Muscle layer of duodenum (tissue), 2 donors: ENCODE measurements at regions not wholly inside any gene's neighbourhood (a gene's known extent, or its start where the extent isn't known, plus 50 kb on each side); places are given as distances from the start of the nearest gene placed in this dataset.

Experiments used
- H3K27ac ChIP-seq: one replicate; pipeline ENCODE4 v1.7.0; 2013; ENCODE audit warnings: mild to moderate bottlenecking, low read length
- H3K27me3 ChIP-seq: one replicate; pipeline ENCODE4 v1.7.0; 2013; ENCODE audit warnings: low read depth, mild to moderate bottlenecking, control low read depth, low read length
- H3K36me3 ChIP-seq, 2 donors: one replicate each; pipeline ENCODE4 v1.7.0; 2013; ENCODE audit warnings: low read length in 2 of 2, control low read depth in 1 of 2, mild to moderate bottlenecking in 1 of 2; ENCODE audit not compliant: insufficient read depth in 2 of 2, control insufficient read depth in 1 of 2
- H3K4me1 ChIP-seq, 2 donors: one replicate each; pipeline ENCODE4 v1.7.0; 2013; ENCODE audit warnings: low read length in 2 of 2, mild to moderate bottlenecking in 2 of 2, control low read depth in 1 of 2, moderate library complexity in 1 of 2; ENCODE audit not compliant: insufficient read depth in 2 of 2, control insufficient read depth in 1 of 2
- H3K4me3 ChIP-seq, 2 donors: one replicate each; pipeline ENCODE4 v1.7.0; 2013; ENCODE audit warnings: low read length in 2 of 2, low read depth in 1 of 2, mild to moderate bottlenecking in 1 of 2
- H3K9me3 ChIP-seq, 2 donors: one replicate each; pipeline ENCODE4 v1.7.0; 2013; ENCODE audit warnings: low read length in 2 of 2, control low read depth in 1 of 2, mild to moderate bottlenecking in 1 of 2; ENCODE audit not compliant: control insufficient read depth in 1 of 2
- donor health status: healthy.

DNA sequence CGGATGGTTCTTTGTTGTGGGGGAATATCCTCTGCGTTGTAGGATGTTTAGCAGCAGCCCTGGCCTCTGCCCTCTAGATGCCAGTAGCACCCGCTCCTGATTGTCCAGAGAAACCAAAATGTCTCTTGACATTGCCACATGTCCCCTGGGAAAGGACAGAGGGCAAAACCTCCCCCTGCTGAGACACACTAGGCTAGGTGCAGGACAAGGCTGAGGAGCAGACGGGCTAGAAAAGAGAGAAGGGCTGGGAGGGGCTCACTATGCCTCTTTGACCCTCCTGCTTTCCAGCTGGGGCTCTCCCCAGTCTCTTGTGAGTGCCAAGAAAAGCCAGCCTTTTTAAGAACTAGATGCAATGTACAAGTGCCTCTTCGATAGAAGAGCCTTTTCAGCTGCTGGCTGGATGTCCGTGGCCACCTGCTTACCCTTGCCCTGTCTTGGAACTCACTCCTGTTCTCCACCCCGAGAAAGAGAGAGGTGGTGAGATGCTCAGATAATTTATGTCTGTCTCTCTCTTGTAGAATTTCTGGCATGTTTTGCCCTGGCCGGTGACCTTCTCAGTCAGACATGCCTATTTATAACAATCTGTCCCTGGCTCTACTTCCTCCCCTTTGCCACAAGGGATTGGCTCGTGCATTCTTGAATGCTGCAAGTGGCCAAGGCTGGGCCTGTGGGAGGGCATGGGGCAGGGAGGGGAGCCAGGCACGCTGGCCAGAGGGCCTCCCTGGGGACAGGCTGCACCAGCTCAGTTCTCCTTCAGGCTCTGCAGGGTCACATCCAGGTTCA is 142.6 kb downstream of the RPLP1 start:
- Histone ChIP-seq H3K36me3 (no peaks in the 10 kb centered on the region), H3K4me3 (peak overlapping the region in 1 of 2 donors; percentile 28), H3K9me3 (no peaks in the 10 kb centered on the region), H3K27me3 (no peaks in the 10 kb centered on the region), H3K27ac (no peak overlapping the region), H3K4me1 (peaks cover 14 to 28% of the 10 kb centered on the region in 2 donors)

DNA sequence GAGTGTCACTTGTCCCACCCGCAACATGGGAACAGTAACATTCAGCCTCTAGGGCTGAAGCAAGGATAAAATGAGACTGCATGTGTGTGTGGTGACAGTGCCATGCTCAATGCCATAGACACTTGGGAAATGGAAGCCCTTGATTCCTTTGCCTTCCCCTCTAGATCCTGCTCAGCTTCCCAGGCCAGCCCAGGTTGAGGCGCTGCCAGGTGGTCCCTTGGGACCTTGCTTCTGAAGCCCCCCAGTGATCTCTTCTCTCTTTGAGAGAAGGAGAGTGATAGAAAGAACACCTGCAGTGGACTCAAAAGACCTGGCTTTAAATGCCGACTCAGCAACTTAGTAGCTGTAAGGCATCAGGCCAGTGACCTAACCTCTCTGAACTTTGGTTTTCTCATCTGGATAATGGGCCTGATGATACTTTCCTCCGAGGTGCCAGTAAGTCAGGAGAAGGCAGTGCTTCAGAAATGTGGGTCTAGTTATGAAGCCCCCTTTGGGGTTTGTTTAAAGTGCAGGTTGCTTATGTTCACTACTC is 144.5 kb downstream of the RPLP1 start:
- no peak overlapping the region for H3K4me3 ChIP-seq
- H3K27ac ChIP-seq: no peak overlapping the region
- no peaks in the 10 kb centered on the region for H3K9me3 ChIP-seq
- H3K4me1 ChIP-seq: peaks cover 14 to 28% of the 10 kb centered on the region in 2 donors
- no peaks in the 10 kb centered on the region for H3K27me3 ChIP-seq
- no peaks in the 10 kb centered on the region for H3K36me3 ChIP-seq

DNA sequence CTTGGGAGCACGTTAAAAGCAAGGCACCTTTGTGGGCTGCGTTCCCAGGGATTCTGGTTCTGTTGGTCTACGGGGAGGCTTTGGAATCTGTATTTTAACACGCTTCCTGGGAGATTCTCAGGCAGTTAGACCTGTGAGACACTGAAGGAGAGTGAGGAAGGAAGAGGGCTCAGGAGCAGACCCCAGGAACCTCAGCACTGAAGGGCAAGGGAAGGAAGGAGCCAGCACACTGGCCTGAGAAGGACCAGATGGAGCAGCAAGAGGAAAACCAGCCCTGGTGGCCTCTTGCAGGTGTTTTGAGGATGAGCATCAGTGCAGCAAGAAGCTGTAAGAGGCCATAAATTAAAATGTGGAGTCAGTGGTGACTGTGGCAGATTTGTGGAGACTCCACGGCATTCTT is 146.7 kb downstream of the RPLP1 start:
- Histone ChIP-seq H3K27me3 (no peaks in the 10 kb centered on the region), H3K9me3 (no peaks in the 10 kb centered on the region), H3K36me3 (no peaks in the 10 kb centered on the region), H3K27ac (no peak overlapping the region), H3K4me3 (no peak overlapping the region), H3K4me1 (peaks cover 14 to 20% of the 10 kb centered on the region in 2 donors)

DNA sequence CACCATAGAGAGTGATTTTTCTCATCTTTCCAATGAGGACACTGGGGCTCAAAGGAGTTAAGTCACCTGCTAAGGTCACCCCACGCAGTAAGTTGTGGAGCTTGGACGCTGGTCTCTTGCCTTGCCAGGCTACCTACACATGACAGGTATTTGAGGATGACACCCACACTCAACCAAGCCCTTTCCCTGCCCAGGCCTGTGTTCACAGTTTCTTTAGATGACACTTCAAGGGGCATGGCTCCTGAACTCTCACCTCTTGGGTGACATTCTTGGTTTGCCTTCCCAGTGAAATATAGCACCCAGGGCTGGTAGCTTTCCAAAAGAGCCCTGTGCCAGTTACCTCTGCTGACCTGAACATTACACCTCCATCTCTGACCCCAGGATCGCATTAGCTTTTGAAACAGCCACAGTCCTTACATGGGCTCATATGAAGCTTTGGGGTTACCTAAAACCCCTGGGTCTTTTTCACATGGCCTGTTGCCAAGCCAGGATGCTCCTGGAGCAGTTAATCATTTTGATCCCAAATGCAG is 148.0 kb downstream of the RPLP1 start:
- Histone ChIP-seq H3K4me3 (no peak overlapping the region), H3K36me3 (no peaks in the 10 kb centered on the region), H3K9me3 (no peaks in the 10 kb centered on the region), H3K4me1 (peaks cover 3 to 7% of the 10 kb centered on the region in 2 donors), H3K27ac (no peak overlapping the region), H3K27me3 (no peaks in the 10 kb centered on the region)

DNA sequence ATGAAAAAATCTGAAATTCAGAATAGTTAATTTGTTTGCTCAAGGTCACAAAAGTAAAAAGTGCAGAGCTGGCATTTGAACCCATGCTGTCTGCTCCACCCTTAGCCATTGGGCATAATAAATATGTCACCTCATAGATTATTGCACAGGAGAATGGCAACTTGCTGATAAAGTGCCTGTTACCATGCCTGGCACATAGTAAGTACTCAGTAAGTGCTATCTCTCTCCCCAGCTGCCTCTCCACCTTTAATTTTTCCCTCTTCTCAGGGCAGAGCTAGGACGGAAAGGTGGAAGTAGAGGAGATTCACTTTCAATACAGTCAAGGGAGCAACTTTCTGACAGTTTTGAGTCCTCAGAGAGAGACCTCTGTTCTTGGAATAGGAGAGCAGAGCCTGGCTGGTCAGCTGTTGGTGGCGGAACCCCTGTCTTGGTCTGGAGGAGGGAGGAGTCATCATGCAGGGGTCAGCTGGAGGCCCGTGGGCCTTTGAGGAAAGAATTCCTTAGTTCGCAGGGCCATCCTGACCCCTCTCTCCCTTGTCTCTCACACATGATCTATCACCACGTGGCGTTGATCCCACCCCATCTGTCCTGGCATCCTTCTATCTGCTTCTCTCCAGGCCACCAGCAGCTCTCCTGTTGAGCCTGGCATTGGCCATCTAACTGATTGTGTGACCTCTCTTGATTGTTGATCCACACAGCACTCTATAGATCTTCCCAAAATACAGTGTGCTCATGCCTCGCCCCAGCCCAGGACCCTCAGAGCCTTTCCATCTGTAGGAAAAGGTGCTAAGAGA is 149.3 kb downstream of the RPLP1 start:
- no peaks in the 10 kb centered on the region for H3K4me1 ChIP-seq
- H3K27ac ChIP-seq: no peak overlapping the region
- no peaks in the 10 kb centered on the region for H3K27me3 ChIP-seq
- no peak overlapping the region for H3K4me3 ChIP-seq
- no peaks in the 10 kb centered on the region for H3K36me3 ChIP-seq
- no peaks in the 10 kb centered on the region for H3K9me3 ChIP-seq

DNA sequence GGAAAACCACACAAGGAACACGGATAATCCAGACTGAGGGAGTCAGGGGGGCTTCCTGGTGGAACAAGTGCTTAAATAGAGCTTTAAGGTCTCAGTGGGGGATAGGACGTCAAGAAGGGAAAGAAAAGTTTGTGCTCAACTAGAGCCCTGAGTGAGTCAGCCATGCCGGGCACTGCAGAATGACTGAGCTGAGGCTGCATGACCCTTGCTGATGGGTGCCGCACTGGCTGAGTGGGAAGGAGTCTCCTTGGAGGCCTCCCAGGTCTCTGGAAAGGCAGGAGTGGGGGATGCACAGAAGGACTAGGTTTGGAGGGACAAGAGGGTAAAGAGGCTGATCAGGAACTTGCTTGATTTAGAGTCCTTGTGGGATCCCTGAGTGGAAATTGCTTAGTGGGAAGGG is 150.3 kb downstream of the RPLP1 start:
- H3K27me3 ChIP-seq: no peaks in the 10 kb centered on the region
- no peaks in the 10 kb centered on the region for H3K4me1 ChIP-seq
- no peaks in the 10 kb centered on the region for H3K9me3 ChIP-seq
- H3K27ac ChIP-seq: no peak overlapping the region
- H3K4me3 ChIP-seq: no peak overlapping the region
- no peaks in the 10 kb centered on the region for H3K36me3 ChIP-seq

DNA sequence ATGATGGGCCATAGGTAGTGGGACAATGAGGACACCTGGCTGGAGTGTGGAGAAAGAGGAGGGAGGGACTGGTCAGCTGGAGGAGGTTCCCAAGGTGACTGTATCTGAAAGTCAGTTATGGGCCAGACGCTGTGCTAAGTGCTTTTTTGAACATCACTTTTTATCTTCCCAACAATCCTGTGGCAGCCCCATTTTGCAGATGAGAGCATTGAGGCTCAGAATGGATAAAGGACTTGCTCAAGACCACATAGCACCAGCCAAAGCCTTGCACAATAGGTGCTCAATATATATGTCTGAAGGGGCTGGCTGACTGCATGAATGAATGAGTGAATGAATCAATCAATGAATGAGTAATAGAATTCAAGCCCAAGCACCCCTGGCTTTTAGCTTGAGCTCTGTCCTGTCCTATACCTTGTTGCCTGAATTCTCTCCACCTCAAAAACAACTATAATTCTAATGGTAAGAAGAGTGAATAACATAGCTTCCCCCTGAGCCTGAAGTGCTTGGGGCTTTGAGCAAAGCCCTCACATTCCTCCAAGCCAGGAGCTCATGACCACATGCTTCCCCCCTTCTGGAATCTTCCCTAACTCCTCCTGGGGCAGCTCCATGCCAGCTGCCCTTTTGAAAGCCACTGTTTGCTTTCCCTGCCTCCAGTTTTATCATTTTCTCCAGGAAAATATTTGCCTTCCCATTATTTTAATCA is 150.9 kb downstream of the RPLP1 start:
- Histone ChIP-seq H3K27me3 (no peaks in the 10 kb centered on the region), H3K27ac (no peak overlapping the region)

DNA sequence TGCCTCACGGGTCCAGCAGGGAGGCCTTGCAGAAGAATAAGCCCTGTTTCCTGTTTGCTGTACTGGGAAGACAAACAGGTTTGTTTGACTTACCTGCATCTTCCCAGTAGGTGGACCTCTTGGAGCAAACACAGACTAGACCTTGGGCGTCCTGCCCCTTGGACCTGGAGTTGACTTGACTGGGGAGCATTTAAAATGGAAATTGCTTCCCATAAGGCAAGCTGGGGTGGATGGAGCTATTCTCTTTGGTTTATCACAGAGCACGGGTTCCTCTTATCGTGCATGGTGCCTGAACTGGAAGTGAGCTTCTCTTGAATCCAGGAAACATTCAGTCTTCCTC is 151.4 kb downstream of the RPLP1 start:
- no peaks in the 10 kb centered on the region for H3K4me1 ChIP-seq
- no peaks in the 10 kb centered on the region for H3K36me3 ChIP-seq
- H3K27me3 ChIP-seq: no peaks in the 10 kb centered on the region
- no peaks in the 10 kb centered on the region for H3K9me3 ChIP-seq
- no peak overlapping the region for H3K27ac ChIP-seq
- no peak overlapping the region for H3K4me3 ChIP-seq

More for the DNA sequence above, 150.9 kb downstream of the RPLP1 start:
- no peaks in the 10 kb centered on the region for H3K36me3 ChIP-seq
- H3K4me1 ChIP-seq: no peaks in the 10 kb centered on the region
- H3K4me3 ChIP-seq: no peak overlapping the region
- H3K9me3 ChIP-seq: no peaks in the 10 kb centered on the region

DNA sequence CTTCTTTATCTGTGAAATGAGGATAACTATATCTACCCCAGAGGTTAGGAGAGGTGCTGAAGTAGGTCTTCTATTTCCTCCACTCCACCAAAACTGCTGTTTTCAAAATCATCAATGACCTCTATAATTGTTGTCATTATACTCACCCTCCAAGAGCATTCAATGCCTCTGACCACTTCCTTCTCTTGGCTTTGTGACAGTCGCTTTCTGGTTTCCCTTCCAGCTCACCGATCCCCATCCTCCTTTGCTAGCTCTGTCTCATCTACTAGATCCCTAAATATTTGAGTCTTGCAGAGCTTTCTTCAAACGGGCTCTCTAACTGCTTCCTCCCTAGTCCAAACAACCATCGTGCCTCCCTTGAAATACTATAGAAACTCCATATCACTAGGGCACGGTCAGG is 153.5 kb downstream of the RPLP1 start:
- no peak overlapping the region for H3K27ac ChIP-seq
- H3K4me1 ChIP-seq: no peaks in the 10 kb centered on the region

DNA sequence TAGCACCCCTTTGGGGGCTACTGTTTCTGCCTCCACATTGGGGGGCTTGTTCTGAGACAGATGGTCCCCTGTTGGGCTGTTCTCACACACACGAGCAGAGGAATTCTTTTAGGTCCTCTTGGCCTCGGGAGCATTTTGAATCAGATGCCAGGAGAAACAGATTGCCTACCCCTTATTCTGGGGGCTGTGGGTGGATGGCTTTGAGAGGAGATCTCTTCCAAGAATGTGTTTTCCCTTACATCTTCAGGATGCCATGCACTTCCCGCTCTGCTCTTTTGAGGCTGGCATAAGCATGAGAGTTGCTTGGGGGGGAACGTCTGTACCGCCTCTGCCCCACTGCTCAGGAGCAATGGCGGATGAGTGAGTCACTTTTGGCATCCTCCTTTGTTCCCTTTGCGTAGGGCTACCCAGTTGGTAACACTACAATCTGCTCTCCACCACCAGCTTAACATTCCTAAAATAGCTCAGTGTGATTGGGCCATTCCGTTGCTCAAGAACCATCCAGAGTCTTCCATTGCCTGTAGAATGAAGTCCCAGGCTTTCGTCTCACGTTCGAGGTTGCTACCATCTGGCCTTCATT is 154.4 kb downstream of the RPLP1 start:
- Histone ChIP-seq H3K27ac (no peak overlapping the region), H3K4me3 (no peak overlapping the region), H3K27me3 (no peaks in the 10 kb centered on the region), H3K9me3 (no peaks in the 10 kb centered on the region), H3K36me3 (no peaks in the 10 kb centered on the region), H3K4me1 (no peaks in the 10 kb centered on the region)

More for the DNA sequence above, 153.5 kb downstream of the RPLP1 start:
- Histone ChIP-seq H3K27me3 (no peaks in the 10 kb centered on the region), H3K4me3 (no peak overlapping the region), H3K36me3 (no peaks in the 10 kb centered on the region), H3K9me3 (no peaks in the 10 kb centered on the region)

DNA sequence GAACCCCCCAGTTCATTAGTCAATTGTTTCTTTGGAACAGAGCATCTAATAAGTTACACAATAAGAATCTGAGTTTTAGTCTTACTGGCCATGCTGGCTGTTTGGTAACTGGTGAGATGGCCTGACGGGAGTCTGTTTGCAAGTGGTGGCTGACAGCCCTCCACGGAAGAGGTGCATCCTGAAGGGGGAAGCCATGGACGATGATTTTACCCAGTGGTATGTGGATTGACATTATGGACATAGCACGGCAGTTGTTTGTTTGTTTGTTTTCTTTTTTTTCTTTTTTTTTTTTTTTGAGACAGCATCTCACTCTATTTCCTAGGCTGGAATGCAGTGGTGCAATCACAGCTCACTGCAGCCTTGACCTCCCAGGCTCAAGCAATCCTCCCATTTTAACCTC is 156.0 kb downstream of the RPLP1 start:
- no peaks in the 10 kb centered on the region for H3K4me1 ChIP-seq
- no peaks in the 10 kb centered on the region for H3K9me3 ChIP-seq
- H3K27me3 ChIP-seq: no peaks in the 10 kb centered on the region
- H3K4me3 ChIP-seq: no peak overlapping the region
- no peaks in the 10 kb centered on the region for H3K36me3 ChIP-seq
- no peak overlapping the region for H3K27ac ChIP-seq
